ENCODE measurements at regions not wholly inside any gene's neighbourhood (a gene's known extent, or its start where the extent isn't known, plus 50 kb on each side); places are given as distances from the start of the nearest gene placed in this dataset.

DNA sequence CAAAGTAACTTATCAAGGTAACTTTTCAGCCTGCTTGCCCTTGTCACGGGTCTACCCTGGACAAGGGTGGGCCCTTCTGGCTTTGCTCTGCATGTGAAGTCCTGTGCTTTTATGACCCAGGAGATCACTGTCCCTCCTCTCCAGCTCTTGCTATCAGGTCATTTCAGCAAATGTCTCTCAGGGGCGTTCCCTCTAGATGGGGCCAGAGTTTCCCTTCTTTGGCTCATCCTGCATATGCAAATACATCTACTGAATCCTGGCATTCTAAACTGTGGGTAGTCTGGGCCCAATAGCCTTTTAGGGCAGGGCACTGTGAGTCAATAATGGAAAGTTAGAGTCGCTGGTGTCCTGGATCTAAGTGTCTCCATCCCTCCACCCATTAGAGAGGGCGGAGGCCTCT, 366.9 kb upstream of the USP24 start:
- in situ Hi-C loops (cut with MboI): no loop called here
- H2AFZ ChIP-seq (ENCODE audit: control insufficient read depth, low read depth, low read length): no peak overlapping the region
- FAIRE-seq (no peak), DNase-seq (ENCODE audit: low read depth, low spot score) (no peak), ATAC-seq (no peak)
- H3K9ac ChIP-seq (ENCODE audit: control insufficient read depth, insufficient read depth, low read length): no peak overlapping the region
- ChIA-PET CTCF (no interaction called here), SMC1A (ENCODE audit: uncharacterized antibody, unreplicated experiment) (no interaction called here), POLR2A (no interaction called here), RAD21 (ENCODE audit: unreplicated experiment) (no interaction called here)
- 13% methylated on average over 4 of the region's 4 CpGs for WGBS (ENCODE audit: insufficient coverage, insufficient replicate concordance, low lambda C conversion rate, missing lambda C conversion rate)
- intact Hi-C loops (cut with micrococcal nuclease; ENCODE audit: unreplicated experiment): no loop called here
- no peaks in the 10 kb centered on the region for H3K4me1 ChIP-seq (ENCODE audit: control insufficient read depth, insufficient read depth, low read length)
- H3K4me3 ChIP-seq: no peak overlapping the region
- no peaks in the 10 kb centered on the region for H3K79me2 ChIP-seq (ENCODE audit: control insufficient read depth, insufficient read depth, low read length)
- H3K27me3 ChIP-seq (replicated peaks in 1 of 2; ENCODE audit: control insufficient read depth in 2 of 2, insufficient read depth in 2 of 2, low read length in 1 of 2): no peaks in the 10 kb centered on the region
- no peaks in the 10 kb centered on the region for H3K36me3 ChIP-seq (ENCODE audit: control insufficient read depth in 2 of 2, insufficient read depth in 2 of 2, low read length in 1 of 2)
- H3K27ac ChIP-seq (ENCODE audit: control insufficient read depth, insufficient read depth): no peak overlapping the region
- no peak overlapping the region for H3K4me2 ChIP-seq (ENCODE audit: control insufficient read depth, insufficient read depth)
- no peaks in the 10 kb centered on the region for H4K20me1 ChIP-seq (ENCODE audit: control insufficient read depth, insufficient read depth)
- H3K9me3 ChIP-seq (replicated peaks; ENCODE audit: control insufficient read depth, insufficient read depth, low read length): no peaks in the 10 kb centered on the region
- BruUV-seq (replicated peaks): no TSS peak
- TF ChIP-seq, protein P1, sequence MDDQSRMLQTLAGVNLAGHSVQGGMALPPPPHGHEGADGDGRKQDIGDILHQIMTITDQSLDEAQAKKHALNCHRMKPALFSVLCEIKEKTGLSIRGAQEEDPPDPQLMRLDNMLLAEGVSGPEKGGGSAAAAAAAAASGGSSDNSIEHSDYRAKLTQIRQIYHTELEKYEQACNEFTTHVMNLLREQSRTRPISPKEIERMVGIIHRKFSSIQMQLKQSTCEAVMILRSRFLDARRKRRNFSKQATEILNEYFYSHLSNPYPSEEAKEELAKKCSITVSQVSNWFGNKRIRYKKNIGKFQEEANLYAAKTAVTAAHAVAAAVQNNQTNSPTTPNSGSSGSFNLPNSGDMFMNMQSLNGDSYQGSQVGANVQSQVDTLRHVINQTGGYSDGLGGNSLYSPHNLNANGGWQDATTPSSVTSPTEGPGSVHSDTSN (IDR thresholded peaks at IDR 0.05; ENCODE audit: insufficient replicate concordance, low read depth, low read length): no peak
- no peak for TF ChIP-seq IKZF1 (conservative IDR thresholded peaks at IDR 0.05)
- TF ChIP-seq CREM (IDR thresholded peaks at IDR 0.05; ENCODE audit: low read depth): no peak
- TF ChIP-seq, protein P2, sequence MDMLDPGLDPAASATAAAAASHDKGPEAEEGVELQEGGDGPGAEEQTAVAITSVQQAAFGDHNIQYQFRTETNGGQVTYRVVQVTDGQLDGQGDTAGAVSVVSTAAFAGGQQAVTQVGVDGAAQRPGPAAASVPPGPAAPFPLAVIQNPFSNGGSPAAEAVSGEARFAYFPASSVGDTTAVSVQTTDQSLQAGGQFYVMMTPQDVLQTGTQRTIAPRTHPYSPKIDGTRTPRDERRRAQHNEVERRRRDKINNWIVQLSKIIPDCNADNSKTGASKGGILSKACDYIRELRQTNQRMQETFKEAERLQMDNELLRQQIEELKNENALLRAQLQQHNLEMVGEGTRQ (IDR thresholded peaks at IDR 0.05; ENCODE audit: borderline replicate concordance, low read depth, low read length): no peak
- TF ChIP-seq MXI1 (IDR thresholded peaks at IDR 0.05; ENCODE audit: low read depth, low read length): no peak
- no peak for TF ChIP-seq ZBED1 (IDR thresholded peaks at IDR 0.05; ENCODE audit: borderline replicate concordance)
- TF ChIP-seq, protein P3, sequence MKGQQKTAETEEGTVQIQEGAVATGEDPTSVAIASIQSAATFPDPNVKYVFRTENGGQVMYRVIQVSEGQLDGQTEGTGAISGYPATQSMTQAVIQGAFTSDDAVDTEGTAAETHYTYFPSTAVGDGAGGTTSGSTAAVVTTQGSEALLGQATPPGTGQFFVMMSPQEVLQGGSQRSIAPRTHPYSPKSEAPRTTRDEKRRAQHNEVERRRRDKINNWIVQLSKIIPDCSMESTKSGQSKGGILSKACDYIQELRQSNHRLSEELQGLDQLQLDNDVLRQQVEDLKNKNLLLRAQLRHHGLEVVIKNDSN (IDR thresholded peaks at IDR 0.05; ENCODE audit: borderline replicate concordance, extremely low read length, insufficient read depth, low read depth, low read length): no peak
- no peak for TF ChIP-seq SUZ12 (IDR thresholded peaks at IDR 0.05; ENCODE audit: unreplicated experiment)
- TF ChIP-seq STAT1 (conservative IDR thresholded peaks at IDR 0.05): no peak
- TF ChIP-seq PAX5 (IDR thresholded peaks at IDR 0.05; ENCODE audit: borderline replicate concordance, low read depth, low read length): no peak
- no peak for TF ChIP-seq MTA2 (IDR thresholded peaks at IDR 0.05; ENCODE audit: low read depth)
